Breast epithelium (tissue), 3 donors: ENCODE measurements at regions not wholly inside any gene's neighbourhood (a gene's known extent, or its start where the extent isn't known, plus 50 kb on each side); places are given as distances from the start of the nearest gene placed in this dataset.

Experiments used
- CTCF ChIP-seq, 3 donors: fragments of 450-650 bp; IDR thresholded peaks; one replicate each; pipeline ENCODE4 v1.5.1; 2016 to 2017; ENCODE audit warnings: antibody characterized with exemption in 3 of 3, mild to moderate bottlenecking in 3 of 3, moderate library complexity in 3 of 3
- POLR2A ChIP-seq: fragments of 450-650 bp; IDR thresholded peaks from one replicate; pipeline ENCODE4 v1.6.1; 2016; ENCODE audit warnings: antibody characterized with exemption, mild to moderate bottlenecking, moderate library complexity
- POLR2AphosphoS5 ChIP-seq, 3 donors: sonication (generic); formaldehyde crosslinking; IDR thresholded peaks; one replicate each; pipeline ENCODE4 v1.6.1; 2017; ENCODE audit warnings: antibody characterized with exemption in 3 of 3

- no peak for TF ChIP-seq POLR2A
- no peak for TF ChIP-seq CTCF (IDR thresholded peaks at IDR 0.05)
- no peak for TF ChIP-seq POLR2AphosphoS5 (IDR thresholded peaks at IDR 0.05)
These were observed 162.7 kb upstream of the TBX20 start for GRCh38 chr7:35416568-35416967.
